CD4-positive, alpha-beta T cell treated with Interleukin-4 for 1 hour (primary cell): ENCODE measurements at regions not wholly inside any gene's neighbourhood (a gene's known extent, or its start where the extent isn't known, plus 50 kb on each side); places are given as distances from the start of the nearest gene placed in this dataset.

Experiments used
- DNase-seq, 2 donors: peaks; one replicate each; pipeline ENCODE4 v3.0.0-alpha.2; 2020 to 2022

GRCh38 chr9:2317591-2317990, 302.4 kb downstream of the SMARCA2 start:
- DNase-seq: no peak

GRCh38 chr9:2319421-2319820, 302.2 kb upstream of the VLDLR start:
- no peak for DNase-seq

- no peak for DNase-seq
Observed at GRCh38 chr9:2320114-2320513, 301.5 kb upstream of the VLDLR start.

DNA sequence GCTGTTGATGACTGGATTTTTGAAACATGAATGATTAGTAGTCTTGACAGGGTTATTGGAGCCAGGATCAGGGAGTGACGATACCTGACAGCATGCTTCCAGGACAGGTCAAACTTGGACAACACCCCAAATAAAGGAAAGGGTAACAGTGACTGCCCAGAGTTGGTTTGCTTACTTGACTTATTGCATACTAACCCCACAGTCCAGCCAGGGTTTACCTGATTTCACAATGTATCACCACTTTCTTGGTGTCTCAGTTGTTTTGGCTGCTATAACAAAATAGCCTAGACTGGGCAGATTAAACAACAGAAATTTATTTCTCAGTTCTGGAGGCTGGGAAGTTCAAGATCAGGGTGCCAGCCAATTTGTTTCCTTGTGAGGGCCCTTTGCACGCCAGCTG, 301.0 kb upstream of the VLDLR start:
- no peak for DNase-seq

DNA sequence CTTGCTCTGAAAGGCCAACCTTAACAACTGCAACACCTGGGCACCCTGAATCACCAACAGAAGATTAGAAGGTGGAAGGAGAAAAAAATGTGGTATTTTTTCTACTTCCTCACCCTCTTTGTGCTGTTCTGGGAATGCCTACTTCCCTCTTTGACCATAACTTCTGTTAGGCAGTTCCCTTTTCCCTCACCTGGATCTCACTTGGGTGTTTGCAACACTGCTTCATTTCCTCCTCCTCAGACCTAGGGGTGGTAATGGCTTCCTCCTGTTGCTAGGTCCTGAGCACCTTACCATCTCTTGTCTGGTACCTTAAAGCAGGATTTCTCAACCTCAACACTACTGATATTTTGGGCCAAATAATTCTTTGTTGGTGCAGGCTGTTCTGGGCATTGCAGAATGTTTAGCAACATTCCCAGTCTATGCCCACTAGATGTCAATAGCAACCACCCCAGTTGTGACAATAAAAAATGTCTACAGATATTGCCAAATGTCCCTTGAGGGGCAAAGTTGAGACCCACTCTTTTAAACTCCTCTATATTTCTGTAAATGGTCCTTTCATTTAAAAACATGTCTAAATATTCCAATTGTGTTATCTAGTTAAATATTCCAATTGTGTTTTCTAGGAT, 300.0 kb upstream of the VLDLR start:
- DNase-seq: no peak

DNA sequence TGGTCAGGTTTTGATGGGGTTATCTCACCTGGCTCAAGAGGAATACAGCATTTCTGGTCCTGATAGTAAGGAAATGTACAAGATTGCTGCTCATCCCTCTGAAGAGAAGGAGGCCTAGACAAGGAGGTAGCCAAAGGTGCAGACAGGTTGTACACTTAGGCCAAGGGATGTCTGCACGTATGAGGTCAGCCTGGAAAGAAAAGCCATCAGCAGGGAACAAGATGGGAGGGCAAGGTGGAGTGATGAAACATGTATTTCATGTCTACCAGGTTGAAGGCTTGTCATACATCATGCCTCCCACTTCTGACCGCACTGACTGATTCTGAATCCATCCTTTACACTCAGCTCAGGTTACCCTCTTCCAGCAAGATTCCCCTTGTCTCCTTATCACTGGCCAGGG, 296.8 kb upstream of the VLDLR start:
- no peak for DNase-seq

GRCh38 chr9:2332663-2333062, 288.9 kb upstream of the VLDLR start:
- DNase-seq: no peak

DNA sequence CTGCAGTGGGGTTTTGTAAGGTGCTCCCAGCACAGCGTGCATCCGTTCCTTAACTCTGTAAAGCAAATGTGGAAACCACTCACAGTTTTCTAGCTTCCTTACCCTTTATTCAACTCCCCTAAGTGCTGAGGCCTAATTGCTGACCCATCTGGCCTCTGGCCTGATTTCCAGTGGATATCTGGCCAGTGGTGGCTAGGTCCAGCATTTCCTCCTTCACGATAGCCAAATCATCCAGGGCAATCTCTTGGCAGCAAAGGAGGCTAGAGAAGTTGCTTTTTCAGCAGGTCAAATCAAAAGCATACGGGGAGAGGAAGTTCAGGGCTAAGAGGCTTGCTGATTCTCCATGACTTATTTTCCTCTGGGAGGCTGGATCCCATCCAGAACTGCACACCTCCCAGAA, 286.3 kb upstream of the VLDLR start:
- no peak for DNase-seq

DNA sequence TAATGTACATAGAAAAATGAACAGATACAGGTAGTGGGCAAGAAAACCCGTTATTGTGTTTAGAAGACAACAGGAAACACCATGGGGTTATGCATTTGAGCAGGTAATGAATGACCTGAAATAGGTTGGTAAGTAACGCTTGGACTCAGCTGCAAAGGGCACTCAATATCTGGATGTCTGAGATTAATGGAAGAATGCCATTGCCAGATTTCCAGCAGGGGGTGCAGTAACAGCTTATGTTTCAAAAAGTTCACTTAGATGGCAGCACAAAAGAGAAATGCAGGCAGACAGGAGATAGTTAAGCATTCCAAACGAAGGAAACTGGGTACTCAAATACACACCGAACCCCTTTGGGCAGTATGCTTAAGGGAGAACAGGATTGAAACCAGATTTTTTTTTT, 285.5 kb upstream of the VLDLR start:
- DNase-seq: no peak

DNA sequence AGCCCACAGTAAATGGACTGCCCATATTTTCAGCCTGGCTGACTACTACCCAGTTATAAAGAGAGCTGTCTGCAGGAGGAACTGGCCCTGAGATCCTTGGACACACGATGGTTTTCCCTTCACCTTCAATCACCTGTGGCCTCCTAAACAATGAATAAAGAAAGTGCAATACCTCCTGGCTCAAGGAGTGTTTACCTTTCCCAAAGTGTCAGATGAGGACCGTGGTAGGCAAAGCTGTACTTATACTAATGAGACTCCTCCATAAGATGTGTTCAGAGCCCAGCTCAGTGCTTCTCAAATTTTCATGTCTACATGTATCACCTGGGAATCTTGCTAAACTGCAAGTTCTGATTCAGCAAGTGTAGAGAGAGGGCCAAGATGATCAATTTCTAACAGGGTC, 284.5 kb upstream of the VLDLR start:
- DNase-seq: no peak

DNA sequence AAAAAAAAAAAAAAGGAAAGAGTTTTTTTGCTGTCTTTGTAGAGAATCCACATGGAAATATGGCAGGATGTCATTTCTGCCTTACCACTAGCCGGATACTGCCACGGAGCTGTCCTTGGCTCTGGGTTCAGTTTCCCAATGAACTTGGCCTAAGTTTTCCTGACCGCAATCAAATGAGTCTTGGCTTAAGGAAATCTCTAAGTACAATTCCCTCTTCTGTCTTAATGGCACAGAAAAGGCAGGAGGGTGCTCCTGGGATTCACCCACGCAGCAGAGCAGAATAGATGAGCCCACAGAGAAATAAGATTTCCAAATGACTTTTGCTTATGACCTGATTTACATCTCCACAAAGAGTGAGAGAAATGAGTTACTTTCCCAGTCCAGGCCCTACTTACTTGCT, 284.0 kb upstream of the VLDLR start:
- no peak for DNase-seq

GRCh38 chr9:2338777-2339365, 282.7 kb upstream of the VLDLR start:
- no peak for DNase-seq

DNA sequence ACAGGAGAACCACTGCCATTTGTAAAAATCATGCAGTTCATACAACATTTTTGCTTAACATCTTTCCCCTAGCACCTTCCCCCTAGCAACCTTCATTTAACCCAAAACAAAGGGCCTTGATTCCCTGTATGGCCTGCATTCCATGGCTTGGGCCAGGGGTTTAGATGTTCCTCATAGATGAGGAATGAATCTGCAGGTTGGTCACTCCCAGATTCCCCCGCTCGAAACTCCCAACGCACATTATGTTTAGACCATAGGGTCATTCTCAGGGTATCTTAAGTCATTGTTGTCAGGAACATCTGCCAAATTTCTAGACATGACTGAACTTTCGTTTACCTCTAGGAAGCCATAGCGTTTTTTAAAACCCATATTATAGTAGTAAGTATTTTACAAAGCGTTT, 282.2 kb upstream of the VLDLR start:
- DNase-seq: no peak

- no peak for DNase-seq
Observed at GRCh38 chr9:2340046-2340760, 281.4 kb upstream of the VLDLR start.

DNA sequence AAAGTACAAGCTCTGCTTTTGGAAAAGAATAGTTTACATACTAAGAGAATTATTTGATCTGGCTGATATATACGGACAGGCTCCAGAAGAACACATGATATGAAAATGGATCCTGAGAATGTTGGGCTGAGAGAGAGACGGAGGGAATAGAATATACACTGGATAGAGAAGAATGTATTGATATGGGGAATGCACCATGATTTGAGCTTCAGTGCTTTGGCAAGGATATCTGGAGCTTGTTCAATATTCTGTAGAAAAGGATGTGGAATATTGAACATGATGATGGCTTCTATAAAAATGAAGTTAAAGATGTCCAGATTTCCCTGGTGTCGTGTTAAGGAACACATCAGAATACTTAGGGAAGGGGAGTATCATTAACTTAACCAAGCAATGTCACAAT, 280.5 kb upstream of the VLDLR start:
- DNase-seq: no peak

- DNase-seq: no peak
Observed at GRCh38 chr9:2341956-2342355, 279.6 kb upstream of the VLDLR start.

DNA sequence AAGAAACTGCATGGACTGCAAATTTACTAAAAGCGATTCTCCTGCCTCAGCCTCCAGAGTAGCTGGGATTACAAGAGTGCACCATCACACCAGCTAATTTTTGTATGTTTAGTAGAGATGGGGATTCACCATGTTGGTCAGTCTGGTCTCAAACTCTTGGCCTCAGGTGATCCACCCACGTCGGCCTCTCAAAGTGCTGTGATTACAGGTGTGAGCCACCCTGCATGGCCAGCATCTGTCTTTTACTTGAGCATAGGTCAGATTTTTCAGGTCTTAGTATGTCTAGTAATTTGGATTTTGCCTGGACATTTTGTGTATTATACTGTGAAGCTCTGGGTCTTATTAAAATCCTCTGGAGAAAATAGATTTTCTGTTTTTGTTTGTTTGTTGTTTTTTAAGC, 277.8 kb upstream of the VLDLR start:
- no peak for DNase-seq

DNA sequence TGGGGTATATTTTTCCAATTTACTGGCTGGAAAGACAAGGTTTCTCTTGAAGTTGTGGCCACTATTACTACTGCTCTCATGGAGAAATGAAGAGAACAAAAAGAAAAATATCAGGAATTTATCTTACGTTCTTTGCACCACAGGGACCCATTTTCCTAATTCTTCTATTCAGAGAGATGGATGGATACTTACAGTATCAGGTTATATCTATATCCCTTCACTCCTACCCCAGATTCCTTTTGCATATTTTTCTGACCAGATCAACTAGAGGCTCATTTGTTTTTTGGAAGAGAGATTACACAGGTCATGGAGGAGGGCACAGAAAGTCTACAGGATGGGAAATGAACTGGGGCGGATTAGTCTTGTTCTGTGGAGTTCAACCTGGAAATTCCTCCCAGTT, 277.2 kb upstream of the VLDLR start:
- no peak for DNase-seq

- no peak for DNase-seq
Observed at GRCh38 chr9:2345013-2345412, 276.6 kb upstream of the VLDLR start.

DNA sequence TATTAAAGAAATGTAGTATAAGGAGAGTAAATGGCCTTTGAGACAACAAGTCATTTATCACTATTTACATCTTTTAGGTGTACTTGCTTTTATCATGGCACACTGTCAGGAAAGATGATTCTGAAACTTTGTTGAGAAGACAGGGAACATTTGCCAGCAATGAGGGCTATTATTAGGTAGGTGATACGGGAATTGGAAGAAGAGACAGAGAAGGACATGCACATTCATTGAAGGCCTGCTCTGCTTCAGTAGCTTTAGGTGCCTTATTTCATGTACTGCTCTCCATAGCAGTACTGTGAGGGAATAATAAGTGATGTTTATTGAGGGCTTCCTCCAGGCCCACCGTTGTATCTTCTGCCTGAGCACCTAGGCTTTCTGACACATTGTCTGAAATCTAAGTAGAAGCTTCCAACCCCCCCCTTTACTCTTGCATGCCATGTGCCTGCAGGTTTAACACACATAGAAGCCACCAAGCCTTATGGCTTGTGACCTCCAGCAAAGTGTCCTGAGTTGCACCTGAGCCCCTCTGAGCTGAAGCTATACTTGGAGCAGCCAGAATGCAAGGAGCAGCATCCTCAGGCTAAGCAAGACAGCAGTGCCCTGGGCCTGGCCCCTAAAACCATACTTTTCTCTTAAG, 275.2 kb upstream of the VLDLR start:
- no peak for DNase-seq

DNA sequence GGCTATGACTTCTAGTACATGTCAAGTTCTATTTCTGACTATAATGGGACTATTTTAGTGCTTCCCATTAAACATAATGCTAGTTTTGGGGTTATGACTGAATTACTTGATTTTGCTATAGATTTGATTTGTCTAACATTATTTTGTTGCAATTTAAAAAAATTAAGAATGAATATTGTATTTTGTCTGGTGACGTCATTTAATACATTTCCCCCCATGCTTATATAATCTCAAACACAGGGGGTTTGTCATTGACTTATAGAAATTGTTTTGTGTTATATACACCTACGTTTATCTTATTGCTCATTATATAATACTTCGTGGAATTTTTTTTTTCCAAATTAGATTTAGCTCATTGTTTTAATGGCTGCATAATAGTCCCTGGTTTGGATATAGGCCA, 270.3 kb upstream of the VLDLR start:
- no peak for DNase-seq

GRCh38 chr9:2354216-2354615, 267.4 kb upstream of the VLDLR start:
- no peak for DNase-seq

DNA sequence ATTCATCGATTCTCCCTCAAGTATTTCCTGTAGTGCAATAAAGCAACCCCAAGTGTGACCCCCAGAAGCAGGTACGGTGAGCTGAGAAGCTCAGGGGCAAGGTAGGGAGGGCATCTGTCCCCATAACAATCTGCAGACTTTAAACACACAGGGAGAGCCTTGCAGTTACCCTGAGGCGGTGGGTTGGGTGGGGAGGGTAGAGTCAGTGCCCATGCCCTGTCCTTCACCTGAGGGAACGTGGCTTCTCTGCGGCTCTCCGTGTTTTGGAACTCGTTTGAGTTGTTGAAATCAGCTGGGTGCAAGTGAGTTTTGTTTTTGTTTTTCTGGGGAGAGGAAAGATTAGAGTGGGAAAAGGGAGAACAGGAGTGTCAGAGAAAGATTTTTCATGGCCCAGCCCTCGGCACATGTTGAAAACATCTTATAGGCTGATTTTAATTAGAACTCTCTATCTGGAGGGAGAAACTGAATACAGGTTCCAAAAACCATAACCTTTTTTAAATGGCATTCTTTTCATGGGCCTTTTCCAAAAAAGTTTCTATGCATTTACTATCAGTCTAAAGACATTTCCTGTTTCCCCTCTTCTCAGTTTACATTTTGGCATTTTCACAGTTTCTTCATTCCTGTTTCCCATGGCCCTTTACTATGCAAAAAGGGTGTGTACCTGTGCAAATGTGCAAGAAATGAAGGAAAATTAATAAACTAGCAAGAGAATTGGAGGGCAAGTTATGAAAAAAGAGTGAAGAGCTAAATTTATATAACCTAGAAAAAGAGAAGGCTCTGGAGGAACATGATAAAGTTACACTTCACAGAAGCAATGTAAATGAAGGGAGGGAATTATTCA, 266.5 kb upstream of the VLDLR start:
- no peak for DNase-seq

GRCh38 chr9:2355697-2355983, 265.9 kb upstream of the VLDLR start:
- no peak for DNase-seq
